Spleen (tissue), 7 donors: ENCODE measurements at regions not wholly inside any gene's neighbourhood (a gene's known extent, or its start where the extent isn't known, plus 50 kb on each side); places are given as distances from the start of the nearest gene placed in this dataset.

Experiments used
- POLR2A ChIP-seq, 3 donors: fragments of 450-650 bp; IDR thresholded peaks; one replicate each; pipeline ENCODE4 v1.5.1; 2017; ENCODE audit warnings: antibody characterized with exemption in 3 of 3, mild to moderate bottlenecking in 1 of 3
- POLR2AphosphoS5 ChIP-seq, 3 donors: sonication (generic); formaldehyde crosslinking; IDR thresholded peaks; one replicate each; pipeline ENCODE4 v1.5.1; 2017; ENCODE audit warnings: antibody characterized with exemption in 3 of 3
- TF ChIP-seq, protein P1 (sequence below), 11 experiments: fragments of 200-600 bp in 7 of 11; fragments of 450-650 bp in 4 of 11; sonication (generic) in 4 of 11; IDR thresholded peaks in 8 of 11; conservative IDR thresholded peaks in 3 of 11; 1 replicate in 7 of 11; 2 replicates in 4 of 11; pipeline versions ENCODE4 v1.4.0 to v1.8.0; 2016 to 2021; ENCODE audit warnings: antibody characterized with exemption in 11 of 11, inconsistent platforms in 4 of 11, mild to moderate bottlenecking in 1 of 11
- donor health status: DM: no; HTN: no; CAD: no; lungs with moderate emphysema.
- donor health status: DM: no; HTN: no; CAD: no.
- donor health status: DM: no; HTN: no; CAD: no.

DNA sequence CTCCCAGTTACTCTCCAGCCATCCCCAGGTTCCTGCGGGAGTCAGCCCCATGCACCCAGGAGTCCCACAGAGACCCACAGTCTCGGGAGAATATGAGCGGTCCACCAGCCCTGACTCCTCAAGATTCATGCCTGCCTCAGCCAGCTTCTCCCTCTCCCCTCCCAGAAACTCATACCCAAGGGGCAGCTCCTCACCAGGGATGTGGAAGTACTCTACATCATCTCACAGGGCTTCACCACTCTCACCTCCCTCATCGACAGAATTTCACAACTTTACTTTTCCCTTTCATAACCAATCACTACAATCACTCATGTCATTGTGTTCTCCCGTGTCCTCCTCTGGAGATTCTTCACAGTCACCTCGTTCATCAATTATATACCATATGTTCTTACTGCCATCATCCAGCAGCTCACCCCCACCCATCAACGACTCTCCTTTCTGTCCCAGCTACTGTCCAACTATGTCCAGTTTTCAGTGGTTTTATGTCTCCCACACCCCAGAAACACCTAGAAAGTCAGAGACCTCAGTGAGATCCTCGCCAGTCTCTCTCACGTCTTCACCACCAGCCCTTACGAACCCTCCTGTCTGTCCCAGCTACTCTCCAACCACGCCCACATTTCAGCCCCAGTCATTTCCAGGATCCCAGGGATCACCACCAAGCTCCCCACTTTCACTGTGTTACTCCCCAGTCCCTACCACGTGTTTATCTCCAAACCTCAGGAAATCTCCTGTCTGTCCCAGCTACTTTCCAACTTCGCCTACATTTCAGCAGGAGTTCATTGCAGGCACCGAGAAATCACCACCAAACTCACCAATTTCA is 1530.1 kb upstream of the TPTE start:
- TF ChIP-seq, protein P1, sequence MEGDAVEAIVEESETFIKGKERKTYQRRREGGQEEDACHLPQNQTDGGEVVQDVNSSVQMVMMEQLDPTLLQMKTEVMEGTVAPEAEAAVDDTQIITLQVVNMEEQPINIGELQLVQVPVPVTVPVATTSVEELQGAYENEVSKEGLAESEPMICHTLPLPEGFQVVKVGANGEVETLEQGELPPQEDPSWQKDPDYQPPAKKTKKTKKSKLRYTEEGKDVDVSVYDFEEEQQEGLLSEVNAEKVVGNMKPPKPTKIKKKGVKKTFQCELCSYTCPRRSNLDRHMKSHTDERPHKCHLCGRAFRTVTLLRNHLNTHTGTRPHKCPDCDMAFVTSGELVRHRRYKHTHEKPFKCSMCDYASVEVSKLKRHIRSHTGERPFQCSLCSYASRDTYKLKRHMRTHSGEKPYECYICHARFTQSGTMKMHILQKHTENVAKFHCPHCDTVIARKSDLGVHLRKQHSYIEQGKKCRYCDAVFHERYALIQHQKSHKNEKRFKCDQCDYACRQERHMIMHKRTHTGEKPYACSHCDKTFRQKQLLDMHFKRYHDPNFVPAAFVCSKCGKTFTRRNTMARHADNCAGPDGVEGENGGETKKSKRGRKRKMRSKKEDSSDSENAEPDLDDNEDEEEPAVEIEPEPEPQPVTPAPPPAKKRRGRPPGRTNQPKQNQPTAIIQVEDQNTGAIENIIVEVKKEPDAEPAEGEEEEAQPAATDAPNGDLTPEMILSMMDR (IDR thresholded peaks at IDR 0.05 in 8 of 11, conservative IDR thresholded peaks at IDR 0.05 in 3 of 11) = no peak
- no peak for TF ChIP-seq POLR2AphosphoS5 (IDR thresholded peaks at IDR 0.05)
- TF ChIP-seq POLR2A (IDR thresholded peaks at IDR 0.05) = no peak
